MM.1S (cell line): ENCODE measurements at regions not wholly inside any gene's neighbourhood (a gene's known extent, or its start where the extent isn't known, plus 50 kb on each side); places are given as distances from the start of the nearest gene placed in this dataset.

Source experiments
- DNase-seq: peaks from one replicate; pipeline ENCODE4 v3.0.0-alpha.2; 2015
- H2AFZ ChIP-seq: fragments of 300-600 bp; sonication (generic); 2 replicates; pipeline ENCODE4 v1.6.0; 2016; ENCODE audit warnings: antibody characterized with exemption, low read length
- H3F3A ChIP-seq: fragments of 300-600 bp; sonication (generic); 2 replicates; pipeline ENCODE4 v1.6.1; 2016; ENCODE audit warnings: mild to moderate bottlenecking, antibody characterized with exemption, low read length, moderate library complexity, mixed read lengths; ENCODE audit not compliant: insufficient read depth
- H3K27ac ChIP-seq: fragments of 300-600 bp; sonication (generic); 2 replicates; pipeline ENCODE4 v1.5.1; 2016; ENCODE audit warnings: mild to moderate bottlenecking, low read length
- H3K27me3 ChIP-seq: fragments of 300-600 bp; sonication (generic); replicated peaks from 2 replicates; pipeline ENCODE4 v1.6.0; 2016; ENCODE audit warnings: low read length; ENCODE audit not compliant: insufficient read depth
- H3K36me3 ChIP-seq: fragments of 300-600 bp; sonication (generic); replicated peaks from 2 replicates; pipeline ENCODE4 v1.6.1; 2016; ENCODE audit warnings: mild to moderate bottlenecking, low read length, mixed read lengths; ENCODE audit not compliant: insufficient read depth
- H3K4me1 ChIP-seq: fragments of 300-600 bp; sonication (generic); 2 replicates; pipeline ENCODE4 v1.6.1; 2016; ENCODE audit warnings: low read length, mixed read lengths
- H3K4me2 ChIP-seq: fragments of 300-600 bp; sonication (generic); 2 replicates; pipeline ENCODE4 v1.6.0; 2016; ENCODE audit warnings: low read depth, low read length
- H3K4me3 ChIP-seq: fragments of 300-600 bp; sonication (generic); 2 replicates; pipeline ENCODE4 v1.5.1; 2016; ENCODE audit warnings: low read length, mixed read lengths
- H3K79me2 ChIP-seq: fragments of 300-600 bp; sonication (generic); 2 replicates; pipeline ENCODE4 v1.6.1; 2016; ENCODE audit warnings: mixed run types, low read length, mixed read lengths
- H3K9ac ChIP-seq: fragments of 300-600 bp; sonication (generic); 2 replicates; pipeline ENCODE4 v1.6.1; 2016; ENCODE audit warnings: low read length, mixed read lengths
- H3K9me2 ChIP-seq: fragments of 300-600 bp; sonication (generic); replicated peaks from 2 replicates; pipeline ENCODE4 v1.6.1; 2016; ENCODE audit warnings: mild to moderate bottlenecking, low read length, mixed read lengths; ENCODE audit not compliant: insufficient read depth
- H3K9me3 ChIP-seq: fragments of 300-600 bp; sonication (generic); replicated peaks from 2 replicates; pipeline ENCODE4 v1.6.1; 2016; ENCODE audit warnings: mild to moderate bottlenecking, low read length, mixed read lengths; ENCODE audit not compliant: insufficient read depth
- H4K20me1 ChIP-seq: fragments of 300-600 bp; sonication (generic); 2 replicates; pipeline ENCODE4 v1.6.1; 2016; ENCODE audit warnings: mild to moderate bottlenecking, low read length, moderate library complexity, mixed read lengths; ENCODE audit not compliant: insufficient read depth
- EZH2 ChIP-seq: fragments of 300-600 bp; sonication (generic); optimal IDR thresholded peaks from 2 replicates; pipeline ENCODE3; 2017; ENCODE audit warnings: low read depth, mild to moderate bottlenecking, antibody characterized with exemption, low read length, mixed read lengths
- EZH2phosphoT487 ChIP-seq: fragments of 300-600 bp; sonication (generic); IDR thresholded peaks from 2 replicates; pipeline ENCODE4 v1.6.1; 2018; ENCODE audit warnings: antibody characterized with exemption, low read length
- TF ChIP-seq, protein P1 (sequence below): fragments of 300-600 bp; sonication (generic); IDR thresholded peaks from 2 replicates; pipeline ENCODE4 v1.5.1; 2016; ENCODE audit warnings: antibody characterized with exemption, low read length, mixed read lengths

- no peak overlapping the region for H3K27ac ChIP-seq
- no peaks in the 10 kb centered on the region for H3F3A ChIP-seq
- H3K4me1 ChIP-seq, result no peaks in the 10 kb centered on the region
- H3K4me2 ChIP-seq, result no peak overlapping the region
- no peak overlapping the region for H3K9ac ChIP-seq
- no peak overlapping the region for H2AFZ ChIP-seq
- no peak for DNase-seq
- H3K4me3 ChIP-seq, result no peak overlapping the region
- TF ChIP-seq EZH2phosphoT487, result no peak
- TF ChIP-seq EZH2, result no peak
- TF ChIP-seq, protein P1, sequence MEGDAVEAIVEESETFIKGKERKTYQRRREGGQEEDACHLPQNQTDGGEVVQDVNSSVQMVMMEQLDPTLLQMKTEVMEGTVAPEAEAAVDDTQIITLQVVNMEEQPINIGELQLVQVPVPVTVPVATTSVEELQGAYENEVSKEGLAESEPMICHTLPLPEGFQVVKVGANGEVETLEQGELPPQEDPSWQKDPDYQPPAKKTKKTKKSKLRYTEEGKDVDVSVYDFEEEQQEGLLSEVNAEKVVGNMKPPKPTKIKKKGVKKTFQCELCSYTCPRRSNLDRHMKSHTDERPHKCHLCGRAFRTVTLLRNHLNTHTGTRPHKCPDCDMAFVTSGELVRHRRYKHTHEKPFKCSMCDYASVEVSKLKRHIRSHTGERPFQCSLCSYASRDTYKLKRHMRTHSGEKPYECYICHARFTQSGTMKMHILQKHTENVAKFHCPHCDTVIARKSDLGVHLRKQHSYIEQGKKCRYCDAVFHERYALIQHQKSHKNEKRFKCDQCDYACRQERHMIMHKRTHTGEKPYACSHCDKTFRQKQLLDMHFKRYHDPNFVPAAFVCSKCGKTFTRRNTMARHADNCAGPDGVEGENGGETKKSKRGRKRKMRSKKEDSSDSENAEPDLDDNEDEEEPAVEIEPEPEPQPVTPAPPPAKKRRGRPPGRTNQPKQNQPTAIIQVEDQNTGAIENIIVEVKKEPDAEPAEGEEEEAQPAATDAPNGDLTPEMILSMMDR, result no peak
- no peaks in the 10 kb centered on the region for H3K79me2 ChIP-seq
- no peaks in the 10 kb centered on the region for H3K27me3 ChIP-seq
- no peaks in the 10 kb centered on the region for H3K36me3 ChIP-seq
- H3K9me2 ChIP-seq, result no peaks in the 10 kb centered on the region
- no peaks in the 10 kb centered on the region for H4K20me1 ChIP-seq
- no peaks in the 10 kb centered on the region for H3K9me3 ChIP-seq
These were observed 51.8 kb upstream of the TRABD2B start for GRCh38 chr1:48048980-48049379.

DNA sequence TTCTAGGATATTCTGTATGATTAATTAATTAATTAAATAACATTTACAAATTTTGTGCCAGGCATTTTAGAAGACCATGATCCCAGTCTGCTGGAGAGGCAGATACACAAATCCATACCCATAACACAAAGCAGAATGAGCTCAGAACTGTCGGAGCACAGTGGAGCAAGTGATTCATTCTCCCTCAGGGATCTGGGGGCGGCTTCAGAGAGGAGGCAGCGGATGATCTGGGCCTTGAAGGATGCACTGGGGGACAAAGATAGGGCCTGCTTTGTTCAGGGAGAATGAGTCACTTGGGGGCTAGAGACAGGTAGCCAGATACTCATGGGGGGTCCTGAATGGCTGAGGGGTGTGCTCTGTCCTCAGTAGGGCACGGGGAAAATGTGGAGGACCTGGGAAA lies 50.9 kb upstream of the TRABD2B start:
- no peaks in the 10 kb centered on the region for H3K36me3 ChIP-seq
- H4K20me1 ChIP-seq, result no peaks in the 10 kb centered on the region
- no peaks in the 10 kb centered on the region for H3K27me3 ChIP-seq

GRCh38 chr1:48047116-48047515 lies 49.9 kb upstream of the TRABD2B start:
- no peaks in the 10 kb centered on the region for H3K36me3 ChIP-seq
- H3K27me3 ChIP-seq, result no peaks in the 10 kb centered on the region
- H3K9ac ChIP-seq, result no peak overlapping the region
- H3K9me3 ChIP-seq, result no peaks in the 10 kb centered on the region
- DNase-seq, result no peak
- no peak for TF ChIP-seq EZH2phosphoT487
- TF ChIP-seq, protein P1, result no peak
- no peak for TF ChIP-seq EZH2
- no peak overlapping the region for H3K27ac ChIP-seq
- H3K4me3 ChIP-seq, result no peak overlapping the region
- no peaks in the 10 kb centered on the region for H3K4me1 ChIP-seq
- no peak overlapping the region for H2AFZ ChIP-seq
- no peaks in the 10 kb centered on the region for H3K9me2 ChIP-seq
- H3F3A ChIP-seq, result no peaks in the 10 kb centered on the region
- H3K79me2 ChIP-seq, result no peaks in the 10 kb centered on the region
- H4K20me1 ChIP-seq, result no peaks in the 10 kb centered on the region
- H3K4me2 ChIP-seq, result no peak overlapping the region

More for the DNA sequence above, 50.9 kb upstream of the TRABD2B start:
- no peaks in the 10 kb centered on the region for H3K9me3 ChIP-seq
- no peaks in the 10 kb centered on the region for H3K4me1 ChIP-seq
- no peak overlapping the region for H2AFZ ChIP-seq
- TF ChIP-seq EZH2phosphoT487 (no peak), EZH2 (no peak)
- TF ChIP-seq, protein P1, result no peak
- H3K4me2 ChIP-seq, result no peak overlapping the region
- H3K27ac ChIP-seq, result no peak overlapping the region
- no peaks in the 10 kb centered on the region for H3K9me2 ChIP-seq
- H3K4me3 ChIP-seq, result no peak overlapping the region
- H3K9ac ChIP-seq, result no peak overlapping the region
- H3F3A ChIP-seq, result no peaks in the 10 kb centered on the region
- no peaks in the 10 kb centered on the region for H3K79me2 ChIP-seq
- no peak for DNase-seq
